Activated T-helper 9 cell treated with anti-CD3 and anti-CD28 coated beads, Interleukin-2, amount 50 U/mL, for 16 hours (primary cell): ENCODE measurements at regions not wholly inside any gene's neighbourhood (a gene's known extent, or its start where the extent isn't known, plus 50 kb on each side); places are given as distances from the start of the nearest gene placed in this dataset.

Experiments
- DNase-seq: peaks from one replicate; pipeline ENCODE4 v3.0.0-alpha.2; 2020; ENCODE audit warnings: low read depth

- DNase-seq = no peak
Measured at GRCh38 chr3:110753516-110753915, 318.1 kb upstream of the NECTIN3 start.

GRCh38 chr3:110754212-110754916, 317.3 kb upstream of the NECTIN3 start:
- no peak for DNase-seq

- no peak for DNase-seq
Measured at GRCh38 chr3:110755345-110755744, 316.3 kb upstream of the NECTIN3 start.

GRCh38 chr3:110756705-110757104, 314.9 kb upstream of the NECTIN3 start:
- no peak for DNase-seq

- no peak for DNase-seq
Measured at GRCh38 chr3:110758208-110758607, 313.4 kb upstream of the NECTIN3 start.

GRCh38 chr3:110767156-110767555, 304.5 kb upstream of the NECTIN3 start:
- DNase-seq = no peak

GRCh38 chr3:110767838-110768237, 303.8 kb upstream of the NECTIN3 start:
- no peak for DNase-seq

GRCh38 chr3:110773413-110773954, 298.1 kb upstream of the NECTIN3 start:
- no peak for DNase-seq

GRCh38 chr3:110774496-110775265, 296.9 kb upstream of the NECTIN3 start:
- DNase-seq = no peak

- DNase-seq = no peak
Measured at GRCh38 chr3:110779581-110779980, 292.0 kb upstream of the NECTIN3 start.

- DNase-seq = no peak
Measured at GRCh38 chr3:110783541-110783940, 288.1 kb upstream of the NECTIN3 start.

GRCh38 chr3:110788794-110789193, 282.8 kb upstream of the NECTIN3 start:
- DNase-seq = no peak

GRCh38 chr3:110789315-110789714, 282.3 kb upstream of the NECTIN3 start:
- DNase-seq = no peak

- DNase-seq = no peak
Measured at GRCh38 chr3:110790631-110791030, 281.0 kb upstream of the NECTIN3 start.

- DNase-seq = no peak
Measured at GRCh38 chr3:110791995-110792686, 279.5 kb upstream of the NECTIN3 start.

- no peak for DNase-seq
Measured at GRCh38 chr3:110793611-110794010, 278.0 kb upstream of the NECTIN3 start.

- DNase-seq = no peak
Measured at GRCh38 chr3:110795163-110795562, 276.5 kb upstream of the NECTIN3 start.

- no peak for DNase-seq
Measured at GRCh38 chr3:110799271-110799670, 272.3 kb upstream of the NECTIN3 start.

- DNase-seq = no peak
Measured at GRCh38 chr3:110804856-110805255, 266.8 kb upstream of the NECTIN3 start.

- no peak for DNase-seq
Measured at GRCh38 chr3:110806924-110807323, 264.7 kb upstream of the NECTIN3 start.

GRCh38 chr3:110808630-110809029, 263.0 kb upstream of the NECTIN3 start:
- DNase-seq = no peak

GRCh38 chr3:110810356-110810755, 261.3 kb upstream of the NECTIN3 start:
- no peak for DNase-seq

- DNase-seq = no peak
Measured at GRCh38 chr3:110811050-110811449, 260.6 kb upstream of the NECTIN3 start.
